GM21360 (cell line): ENCODE measurements at regions not wholly inside any gene's neighbourhood (a gene's known extent, or its start where the extent isn't known, plus 50 kb on each side); places are given as distances from the start of the nearest gene placed in this dataset.

Source experiments
- ATAC-seq: cut with Tn5 transposase; IDR thresholded peaks from one replicate; pipeline ENCODE4 v1.9.1; 2021; ENCODE audit warnings: mild to moderate bottlenecking, moderate library complexity; ENCODE audit not compliant: unreplicated experiment

- ATAC-seq, result no peak
Observed at GRCh38 chr7:52897713-52898112, 137.7 kb upstream of the POM121L12 start.

GRCh38 chr7:52897288-52897687 is 138.1 kb upstream of the POM121L12 start:
- ATAC-seq, result no peak

- no peak for ATAC-seq
Observed at GRCh38 chr7:52877240-52877639, 158.2 kb upstream of the POM121L12 start.

GRCh38 chr7:52876402-52876801 is 159.0 kb upstream of the POM121L12 start:
- no peak for ATAC-seq

- no peak for ATAC-seq
Observed at GRCh38 chr7:52863652-52864051, 171.8 kb upstream of the POM121L12 start.

- ATAC-seq, result no peak
Observed at GRCh38 chr7:52862321-52862720, 173.1 kb upstream of the POM121L12 start.

GRCh38 chr7:52857367-52857766 is 178.1 kb upstream of the POM121L12 start:
- ATAC-seq, result no peak

GRCh38 chr7:52854681-52855080 is 180.8 kb upstream of the POM121L12 start:
- ATAC-seq, result no peak

GRCh38 chr7:52851547-52851946 is 183.9 kb upstream of the POM121L12 start:
- no peak for ATAC-seq

GRCh38 chr7:52843436-52843835 is 192.0 kb upstream of the POM121L12 start:
- no peak for ATAC-seq

- ATAC-seq, result no peak
Observed at GRCh38 chr7:52842202-52842900, 193.1 kb upstream of the POM121L12 start.

GRCh38 chr7:52838981-52839411 is 196.4 kb upstream of the POM121L12 start:
- no peak for ATAC-seq

- ATAC-seq, result no peak
Observed at GRCh38 chr7:52831321-52831720, 204.1 kb upstream of the POM121L12 start.

GRCh38 chr7:52830801-52831200 is 204.6 kb upstream of the POM121L12 start:
- ATAC-seq, result no peak

GRCh38 chr7:52826515-52827265 is 208.7 kb upstream of the POM121L12 start:
- ATAC-seq, result no peak

GRCh38 chr7:52825611-52826010 is 209.8 kb upstream of the POM121L12 start:
- no peak for ATAC-seq

- ATAC-seq, result no peak
Observed at GRCh38 chr7:52811537-52811936, 223.9 kb upstream of the POM121L12 start.

- no peak for ATAC-seq
Observed at GRCh38 chr7:52799817-52800216, 235.6 kb upstream of the POM121L12 start.

GRCh38 chr7:52797801-52798200 is 237.6 kb upstream of the POM121L12 start:
- ATAC-seq, result no peak

- ATAC-seq, result no peak
Observed at GRCh38 chr7:52794621-52795020, 240.8 kb upstream of the POM121L12 start.

- ATAC-seq, result no peak
Observed at GRCh38 chr7:52791176-52791700, 244.2 kb upstream of the POM121L12 start.

GRCh38 chr7:52786174-52786573 is 249.3 kb upstream of the POM121L12 start:
- no peak for ATAC-seq
